ENCODE measurements at regions not wholly inside any gene's neighbourhood (a gene's known extent, or its start where the extent isn't known, plus 50 kb on each side); places are given as distances from the start of the nearest gene placed in this dataset.

DNA sequence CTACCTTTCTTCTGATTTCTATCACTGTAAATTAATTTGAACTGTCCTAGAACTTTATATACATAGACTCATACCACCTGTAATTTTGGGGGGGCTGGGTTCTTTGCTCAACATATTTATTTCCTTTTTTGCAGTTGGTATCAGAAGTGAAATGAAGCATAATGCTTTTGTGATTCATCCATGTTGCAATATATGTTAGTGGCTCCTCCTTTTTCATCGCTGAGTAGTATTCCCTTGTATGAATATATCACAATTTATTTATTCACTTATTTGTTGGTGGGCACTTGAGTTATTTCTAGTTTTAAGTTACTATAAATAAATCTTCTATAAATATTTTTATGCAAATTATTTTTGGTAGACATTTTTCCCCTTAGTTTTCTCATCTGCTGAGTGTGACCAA lies 336.4 kb downstream of the HS3ST3B1 start:
- H3K36me3 Mint-ChIP-seq (ENCODE audit: insufficient read depth, unreplicated experiment): no peaks in the 10 kb centered on the region
- H3K4me3 Mint-ChIP-seq (ENCODE audit: low read depth, unreplicated experiment): no peak overlapping the region
- H3K27me3 Mint-ChIP-seq (ENCODE audit: unreplicated experiment): no peaks in the 10 kb centered on the region
- H3K27ac Mint-ChIP-seq (ENCODE audit: unreplicated experiment): no peak overlapping the region
- CTCF ChIA-PET: no interaction called here
- intact Hi-C loops (cut with micrococcal nuclease; ENCODE audit: unreplicated experiment): no loop called here
- no TSS peak for BruUV-seq (replicated peaks)
- DNase-seq: no peak
- H3K9me3 Mint-ChIP-seq (ENCODE audit: low read depth, unreplicated experiment): peaks cover 3% of the 10 kb centered on the region
- H3K4me1 Mint-ChIP-seq (ENCODE audit: low read depth, unreplicated experiment): no peaks in the 10 kb centered on the region
- TF ChIP-seq, protein P1, sequence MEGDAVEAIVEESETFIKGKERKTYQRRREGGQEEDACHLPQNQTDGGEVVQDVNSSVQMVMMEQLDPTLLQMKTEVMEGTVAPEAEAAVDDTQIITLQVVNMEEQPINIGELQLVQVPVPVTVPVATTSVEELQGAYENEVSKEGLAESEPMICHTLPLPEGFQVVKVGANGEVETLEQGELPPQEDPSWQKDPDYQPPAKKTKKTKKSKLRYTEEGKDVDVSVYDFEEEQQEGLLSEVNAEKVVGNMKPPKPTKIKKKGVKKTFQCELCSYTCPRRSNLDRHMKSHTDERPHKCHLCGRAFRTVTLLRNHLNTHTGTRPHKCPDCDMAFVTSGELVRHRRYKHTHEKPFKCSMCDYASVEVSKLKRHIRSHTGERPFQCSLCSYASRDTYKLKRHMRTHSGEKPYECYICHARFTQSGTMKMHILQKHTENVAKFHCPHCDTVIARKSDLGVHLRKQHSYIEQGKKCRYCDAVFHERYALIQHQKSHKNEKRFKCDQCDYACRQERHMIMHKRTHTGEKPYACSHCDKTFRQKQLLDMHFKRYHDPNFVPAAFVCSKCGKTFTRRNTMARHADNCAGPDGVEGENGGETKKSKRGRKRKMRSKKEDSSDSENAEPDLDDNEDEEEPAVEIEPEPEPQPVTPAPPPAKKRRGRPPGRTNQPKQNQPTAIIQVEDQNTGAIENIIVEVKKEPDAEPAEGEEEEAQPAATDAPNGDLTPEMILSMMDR (IDR thresholded peaks at IDR 0.05; ENCODE audit: unreplicated experiment): no peak

GRCh38 chr17:14630621-14631020 lies 329.7 kb downstream of the HS3ST3B1 start:
- TF ChIP-seq, protein P1 (IDR thresholded peaks at IDR 0.05; ENCODE audit: unreplicated experiment): no peak
- H3K27me3 Mint-ChIP-seq (ENCODE audit: unreplicated experiment): no peaks in the 10 kb centered on the region
- no peak overlapping the region for H3K27ac Mint-ChIP-seq (ENCODE audit: unreplicated experiment)
- H3K36me3 Mint-ChIP-seq (ENCODE audit: insufficient read depth, unreplicated experiment): no peaks in the 10 kb centered on the region
- intact Hi-C loops (cut with micrococcal nuclease; ENCODE audit: unreplicated experiment): no loop called here
- BruUV-seq (replicated peaks): no TSS peak
- peaks cover 6% of the 10 kb centered on the region for H3K9me3 Mint-ChIP-seq (ENCODE audit: low read depth, unreplicated experiment)
- DNase-seq: no peak
- H3K4me3 Mint-ChIP-seq (ENCODE audit: low read depth, unreplicated experiment): no peak overlapping the region
- no peaks in the 10 kb centered on the region for H3K4me1 Mint-ChIP-seq (ENCODE audit: low read depth, unreplicated experiment)
- CTCF ChIA-PET: no interaction called here

DNA sequence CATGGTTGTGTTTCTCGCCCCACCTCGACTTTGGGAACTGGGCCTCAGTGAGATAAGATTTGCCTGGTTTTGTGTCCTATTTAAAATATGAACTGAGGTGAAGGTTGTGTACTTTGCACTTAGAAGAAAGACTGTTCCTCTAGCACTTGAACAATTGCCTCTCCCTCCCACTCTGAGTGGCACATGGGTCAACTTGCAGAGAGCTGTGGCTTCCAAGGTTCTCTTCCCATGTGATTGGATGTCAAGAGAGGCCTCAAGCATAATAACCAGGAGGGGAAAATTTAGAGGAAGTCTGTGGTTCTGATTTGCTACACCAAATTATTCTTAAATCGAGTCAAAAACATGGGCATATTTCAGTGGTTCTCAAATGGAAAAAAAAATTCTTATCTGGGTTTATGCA lies 329.2 kb downstream of the HS3ST3B1 start:
- peaks cover 6% of the 10 kb centered on the region for H3K9me3 Mint-ChIP-seq (ENCODE audit: low read depth, unreplicated experiment)
- CTCF ChIA-PET: no interaction called here
- no peak for DNase-seq
- TF ChIP-seq, protein P1 (IDR thresholded peaks at IDR 0.05; ENCODE audit: unreplicated experiment): no peak
- intact Hi-C loops (cut with micrococcal nuclease; ENCODE audit: unreplicated experiment): no loop called here
- H3K36me3 Mint-ChIP-seq (ENCODE audit: insufficient read depth, unreplicated experiment): no peaks in the 10 kb centered on the region
- no peak overlapping the region for H3K4me3 Mint-ChIP-seq (ENCODE audit: low read depth, unreplicated experiment)
- H3K27ac Mint-ChIP-seq (ENCODE audit: unreplicated experiment): no peak overlapping the region
- no TSS peak for BruUV-seq (replicated peaks)
- H3K27me3 Mint-ChIP-seq (ENCODE audit: unreplicated experiment): no peaks in the 10 kb centered on the region
- H3K4me1 Mint-ChIP-seq (ENCODE audit: low read depth, unreplicated experiment): no peaks in the 10 kb centered on the region

DNA sequence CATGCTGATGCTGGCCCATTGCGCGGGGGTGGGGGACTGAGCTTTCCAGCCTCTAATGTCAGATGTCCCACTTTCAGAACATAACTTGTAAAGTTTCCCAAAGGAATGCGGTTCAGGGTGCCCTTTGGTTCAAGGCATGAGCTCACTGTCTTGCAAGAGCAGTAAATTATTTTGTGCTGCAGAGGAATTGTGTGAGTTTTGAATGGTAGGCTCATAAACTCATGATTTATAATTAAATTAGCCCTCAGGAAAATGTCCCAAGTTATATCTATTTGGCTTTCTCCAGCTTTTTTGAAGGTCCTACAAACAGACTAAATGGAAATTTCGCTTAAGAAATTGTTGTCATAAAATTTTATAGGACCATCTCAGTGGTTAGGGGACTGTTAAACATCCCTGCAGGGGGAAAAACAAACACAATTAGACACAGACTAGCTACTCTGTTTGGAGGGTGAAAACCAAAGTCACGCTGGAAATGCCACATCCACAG lies 321.8 kb downstream of the HS3ST3B1 start:
- Mint-ChIP-seq H3K4me1 (ENCODE audit: low read depth, unreplicated experiment) (no peaks in the 10 kb centered on the region), H3K36me3 (ENCODE audit: insufficient read depth, unreplicated experiment) (no peaks in the 10 kb centered on the region), H3K9me3 (ENCODE audit: low read depth, unreplicated experiment) (peaks cover 15% of the 10 kb centered on the region), H3K27me3 (ENCODE audit: unreplicated experiment) (no peaks in the 10 kb centered on the region), H3K4me3 (ENCODE audit: low read depth, unreplicated experiment) (no peak overlapping the region), H3K27ac (ENCODE audit: unreplicated experiment) (no peak overlapping the region)
- DNase-seq: no peak
- intact Hi-C loops (cut with micrococcal nuclease; ENCODE audit: unreplicated experiment): no loop called here
- CTCF ChIA-PET: no interaction called here
- TF ChIP-seq, protein P1 (IDR thresholded peaks at IDR 0.05; ENCODE audit: unreplicated experiment): no peak
- BruUV-seq (replicated peaks): no TSS peak

Data from Calu3 (cell line).